ENCODE measurements at regions not wholly inside any gene's neighbourhood (a gene's known extent, or its start where the extent isn't known, plus 50 kb on each side); places are given as distances from the start of the nearest gene placed in this dataset.

GRCh38 chr7:124452186-124452585 is 313.4 kb downstream of the GPR37 start:
- CTCF ChIA-PET = no interaction called here

GRCh38 chr7:124449896-124450295 is 315.7 kb downstream of the GPR37 start:
- DNase-seq = no peak
- CTCF ChIA-PET = no interaction called here
- no peaks in the 10 kb centered on the region for H3K36me3 ChIP-seq (ENCODE audit: control insufficient read depth, insufficient read depth, low read length)
- no peaks in the 10 kb centered on the region for H3K4me1 ChIP-seq
- no peaks in the 10 kb centered on the region for H3K9me3 ChIP-seq
- no peaks in the 10 kb centered on the region for H3K9me3 Mint-ChIP-seq (ENCODE audit: unreplicated experiment)
- H3K27me3 ChIP-seq (replicated peaks; ENCODE audit: control insufficient read depth, insufficient read depth, low read length) = no peaks in the 10 kb centered on the region
- TF ChIP-seq CTCF (IDR thresholded peaks at IDR 0.05; ENCODE audit: insufficient read depth in 1 of 2, low read depth in 1 of 2, low read length in 1 of 2, severe bottlenecking in 1 of 2, unreplicated experiment in 1 of 2) = no peak
- peaks cover 2% of the 10 kb centered on the region for H3K27me3 Mint-ChIP-seq (ENCODE audit: insufficient read depth, unreplicated experiment)
- POLR2A ChIA-PET = no interaction called here
- H3K27ac Mint-ChIP-seq (ENCODE audit: unreplicated experiment) = no peak overlapping the region
- no TSS peak for BruUV-seq (replicated peaks)
- H3K4me3 ChIP-seq (ENCODE audit: low read depth, low read length) = no peak overlapping the region
- intact Hi-C loops (cut with micrococcal nuclease; ENCODE audit: unreplicated experiment) = no loop called here
- no peaks in the 10 kb centered on the region for H3K36me3 Mint-ChIP-seq (ENCODE audit: insufficient read depth, unreplicated experiment)
- no peaks in the 10 kb centered on the region for H3K4me1 Mint-ChIP-seq (ENCODE audit: low read depth, unreplicated experiment)
- no peak overlapping the region for H3K4me3 Mint-ChIP-seq (ENCODE audit: unreplicated experiment)

More at GRCh38 chr7:124452186-124452585, 313.4 kb downstream of the GPR37 start:
- no peaks in the 10 kb centered on the region for H3K4me1 ChIP-seq
- Mint-ChIP-seq H3K4me3 (ENCODE audit: unreplicated experiment) (no peak overlapping the region), H3K27me3 (ENCODE audit: insufficient read depth, unreplicated experiment) (no peaks in the 10 kb centered on the region), H3K36me3 (ENCODE audit: insufficient read depth, unreplicated experiment) (no peaks in the 10 kb centered on the region), H3K4me1 (ENCODE audit: low read depth, unreplicated experiment) (no peaks in the 10 kb centered on the region), H3K27ac (ENCODE audit: unreplicated experiment) (no peak overlapping the region), H3K9me3 (ENCODE audit: unreplicated experiment) (no peaks in the 10 kb centered on the region)
- no peak for DNase-seq
- H3K27me3 ChIP-seq (replicated peaks; ENCODE audit: control insufficient read depth, insufficient read depth, low read length) = no peaks in the 10 kb centered on the region
- BruUV-seq (replicated peaks) = no TSS peak
- TF ChIP-seq CTCF (IDR thresholded peaks at IDR 0.05; ENCODE audit: insufficient read depth in 1 of 2, low read depth in 1 of 2, low read length in 1 of 2, severe bottlenecking in 1 of 2, unreplicated experiment in 1 of 2) = no peak
- intact Hi-C loops (cut with micrococcal nuclease; ENCODE audit: unreplicated experiment) = no loop called here
- H3K36me3 ChIP-seq (ENCODE audit: control insufficient read depth, insufficient read depth, low read length) = no peaks in the 10 kb centered on the region
- H3K9me3 ChIP-seq = no peaks in the 10 kb centered on the region
- POLR2A ChIA-PET = no interaction called here
- H3K4me3 ChIP-seq (ENCODE audit: low read depth, low read length) = no peak overlapping the region

GRCh38 chr7:124444696-124445480 is 320.7 kb downstream of the GPR37 start:
- H3K27me3 ChIP-seq (replicated peaks; ENCODE audit: control insufficient read depth, insufficient read depth, low read length) = no peaks in the 10 kb centered on the region
- no peak for DNase-seq
- H3K27me3 Mint-ChIP-seq (ENCODE audit: insufficient read depth, unreplicated experiment) = peaks cover 7% of the 10 kb centered on the region
- no peak overlapping the region for H3K4me3 ChIP-seq (ENCODE audit: low read depth, low read length)
- BruUV-seq (replicated peaks) = no TSS peak
- TF ChIP-seq CTCF (IDR thresholded peaks at IDR 0.05; ENCODE audit: insufficient read depth in 1 of 2, low read depth in 1 of 2, low read length in 1 of 2, severe bottlenecking in 1 of 2, unreplicated experiment in 1 of 2) = no peak
- ChIA-PET POLR2A (no interaction called here), CTCF (no interaction called here)
- no peaks in the 10 kb centered on the region for H3K36me3 Mint-ChIP-seq (ENCODE audit: insufficient read depth, unreplicated experiment)
- no peaks in the 10 kb centered on the region for H3K4me1 ChIP-seq
- intact Hi-C loops (cut with micrococcal nuclease; ENCODE audit: unreplicated experiment) = no loop called here
- H3K4me1 Mint-ChIP-seq (ENCODE audit: low read depth, unreplicated experiment) = no peaks in the 10 kb centered on the region
- no peak overlapping the region for H3K27ac Mint-ChIP-seq (ENCODE audit: unreplicated experiment)
- no peaks in the 10 kb centered on the region for H3K9me3 ChIP-seq
- H3K4me3 Mint-ChIP-seq (ENCODE audit: unreplicated experiment) = no peak overlapping the region
- no peaks in the 10 kb centered on the region for H3K9me3 Mint-ChIP-seq (ENCODE audit: unreplicated experiment)
- no peaks in the 10 kb centered on the region for H3K36me3 ChIP-seq (ENCODE audit: control insufficient read depth, insufficient read depth, low read length)

Data from Caco-2 (cell line).